ENCODE measurements at regions not wholly inside any gene's neighbourhood (a gene's known extent, or its start where the extent isn't known, plus 50 kb on each side); places are given as distances from the start of the nearest gene placed in this dataset.

DNA sequence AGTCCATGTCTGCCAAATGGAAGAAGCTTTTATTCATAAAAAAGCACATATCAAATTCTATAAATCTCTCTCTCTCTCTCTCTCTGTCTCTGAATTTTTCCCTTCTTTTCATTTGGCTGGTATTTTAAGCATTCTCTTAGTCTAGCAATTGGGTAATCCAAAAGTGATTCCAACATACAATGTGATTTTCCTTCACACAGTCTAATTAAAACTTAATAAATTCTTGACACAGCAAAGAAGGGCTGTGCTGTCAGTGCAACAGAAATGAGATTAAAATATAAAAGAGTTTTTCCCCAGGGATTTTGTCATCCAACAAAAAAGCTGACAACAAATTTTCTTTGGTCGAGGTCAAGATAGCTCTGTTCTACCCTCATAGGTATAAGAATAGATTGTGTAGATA, 216.9 kb downstream of the CENPC start:
- TF ChIP-seq SP4 (CRISPR knock-in tag; IDR thresholded peaks at IDR 0.05), result no peak
- no peak for TF ChIP-seq JARID2 (CRISPR knock-in tag; IDR thresholded peaks at IDR 0.05; ENCODE audit: insufficient replicate concordance)
- no peak for TF ChIP-seq ZSCAN22 (CRISPR knock-in tag; IDR thresholded peaks at IDR 0.05)
- no peak for TF ChIP-seq KLF16 (CRISPR knock-in tag; IDR thresholded peaks at IDR 0.05)
- no peak for TF ChIP-seq ZFP1 (CRISPR knock-in tag; IDR thresholded peaks at IDR 0.05)
- no peak for TF ChIP-seq STAG1 (CRISPR knock-in tag; IDR thresholded peaks at IDR 0.05)
- no peak for TF ChIP-seq ZNF788 (CRISPR knock-in tag; IDR thresholded peaks at IDR 0.05; ENCODE audit: borderline replicate concordance)
- TF ChIP-seq ZNF121 (CRISPR knock-in tag; IDR thresholded peaks at IDR 0.05), result no peak
- TF ChIP-seq ZBTB42 (CRISPR knock-in tag; IDR thresholded peaks at IDR 0.05), result no peak
- no peak for TF ChIP-seq RXRA (CRISPR knock-in tag; IDR thresholded peaks at IDR 0.05)
- no peak for TF ChIP-seq JUNB (CRISPR knock-in tag; IDR thresholded peaks at IDR 0.05; ENCODE audit: borderline replicate concordance)
- TF ChIP-seq MZF1 (CRISPR knock-in tag; IDR thresholded peaks at IDR 0.05; ENCODE audit: borderline replicate concordance), result no peak
- TF ChIP-seq, protein P1, sequence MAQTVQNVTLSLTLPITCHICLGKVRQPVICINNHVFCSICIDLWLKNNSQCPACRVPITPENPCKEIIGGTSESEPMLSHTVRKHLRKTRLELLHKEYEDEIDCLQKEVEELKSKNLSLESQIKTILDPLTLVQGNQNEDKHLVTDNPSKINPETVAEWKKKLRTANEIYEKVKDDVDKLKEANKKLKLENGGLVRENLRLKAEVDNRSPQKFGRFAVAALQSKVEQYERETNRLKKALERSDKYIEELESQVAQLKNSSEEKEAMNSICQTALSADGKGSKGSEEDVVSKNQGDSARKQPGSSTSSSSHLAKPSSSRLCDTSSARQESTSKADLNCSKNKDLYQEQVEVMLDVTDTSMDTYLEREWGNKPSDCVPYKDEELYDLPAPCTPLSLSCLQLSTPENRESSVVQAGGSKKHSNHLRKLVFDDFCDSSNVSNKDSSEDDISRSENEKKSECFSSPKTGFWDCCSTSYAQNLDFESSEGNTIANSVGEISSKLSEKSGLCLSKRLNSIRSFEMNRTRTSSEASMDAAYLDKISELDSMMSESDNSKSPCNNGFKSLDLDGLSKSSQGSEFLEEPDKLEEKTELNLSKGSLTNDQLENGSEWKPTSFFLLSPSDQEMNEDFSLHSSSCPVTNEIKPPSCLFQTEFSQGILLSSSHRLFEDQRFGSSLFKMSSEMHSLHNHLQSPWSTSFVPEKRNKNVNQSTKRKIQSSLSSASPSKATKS (CRISPR knock-in tag; IDR thresholded peaks at IDR 0.05), result no peak
- TF ChIP-seq RAD21 (CRISPR knock-in tag; IDR thresholded peaks at IDR 0.05), result no peak

Measured in HepG2 (cell line).